DMS153 treated with DMSO at 0.1 percent for 48 hours (cell line): ENCODE measurements at regions not wholly inside any gene's neighbourhood (a gene's known extent, or its start where the extent isn't known, plus 50 kb on each side); places are given as distances from the start of the nearest gene placed in this dataset.
A peak's percentile ranks its signal among the peaks of the same experiment; 100 is the strongest.

Experiments used
- DNase-seq: peaks from one replicate; lab custom pipeline; 2025; ENCODE audit not compliant: unreplicated experiment; lab: John Stamatoyannopoulos, UW

- no peak for DNase-seq
These were observed 397.8 kb upstream of the TLE4 start for GRCh38 chr9:79173932-79174331.

- no peak for DNase-seq
These were observed 395.6 kb upstream of the TLE4 start for GRCh38 chr9:79176014-79176697.

GRCh38 chr9:79184831-79185230 is 386.9 kb upstream of the TLE4 start:
- DNase-seq: no peak

- no peak for DNase-seq
These were observed 385.9 kb upstream of the TLE4 start for GRCh38 chr9:79185866-79186265.

GRCh38 chr9:79189511-79189924 is 382.2 kb upstream of the TLE4 start:
- DNase-seq: no peak

GRCh38 chr9:79193001-79193400 is 378.8 kb upstream of the TLE4 start:
- no peak for DNase-seq

- no peak for DNase-seq
These were observed 378.1 kb upstream of the TLE4 start for GRCh38 chr9:79193501-79194223.

- DNase-seq: no peak
These were observed 375.9 kb upstream of the TLE4 start for GRCh38 chr9:79195879-79196278.

GRCh38 chr9:79196606-79197005 is 375.2 kb upstream of the TLE4 start:
- no peak for DNase-seq

- no peak for DNase-seq
These were observed 371.4 kb upstream of the TLE4 start for GRCh38 chr9:79200336-79200735.

- DNase-seq: no peak
These were observed 370.1 kb upstream of the TLE4 start for GRCh38 chr9:79201636-79202035.

- no peak for DNase-seq
These were observed 362.9 kb upstream of the TLE4 start for GRCh38 chr9:79208791-79209396.

- DNase-seq: peak; percentile 12
These were observed 361.1 kb upstream of the TLE4 start for GRCh38 chr9:79210541-79211243.

GRCh38 chr9:79213417-79214125 is 358.2 kb upstream of the TLE4 start:
- no peak for DNase-seq

GRCh38 chr9:79215821-79216220 is 355.9 kb upstream of the TLE4 start:
- no peak for DNase-seq

GRCh38 chr9:79220251-79220650 is 351.5 kb upstream of the TLE4 start:
- DNase-seq: no peak

GRCh38 chr9:79220666-79221065 is 351.1 kb upstream of the TLE4 start:
- no peak for DNase-seq

GRCh38 chr9:79221084-79221483 is 350.7 kb upstream of the TLE4 start:
- no peak for DNase-seq

- DNase-seq: no peak
These were observed 349.3 kb upstream of the TLE4 start for GRCh38 chr9:79222483-79222882.

GRCh38 chr9:79224672-79225433 is 346.9 kb upstream of the TLE4 start:
- DNase-seq: no peak
